A204.1 (cell line): ENCODE measurements at regions not wholly inside any gene's neighbourhood (a gene's known extent, or its start where the extent isn't known, plus 50 kb on each side); places are given as distances from the start of the nearest gene placed in this dataset.

Source experiments
- FAIRE-seq: peaks from 2 replicates; lab custom pipeline; 2012; peaks lifted over from hg19 to GRCh38; lab: Jason Lieb, UNC

DNA sequence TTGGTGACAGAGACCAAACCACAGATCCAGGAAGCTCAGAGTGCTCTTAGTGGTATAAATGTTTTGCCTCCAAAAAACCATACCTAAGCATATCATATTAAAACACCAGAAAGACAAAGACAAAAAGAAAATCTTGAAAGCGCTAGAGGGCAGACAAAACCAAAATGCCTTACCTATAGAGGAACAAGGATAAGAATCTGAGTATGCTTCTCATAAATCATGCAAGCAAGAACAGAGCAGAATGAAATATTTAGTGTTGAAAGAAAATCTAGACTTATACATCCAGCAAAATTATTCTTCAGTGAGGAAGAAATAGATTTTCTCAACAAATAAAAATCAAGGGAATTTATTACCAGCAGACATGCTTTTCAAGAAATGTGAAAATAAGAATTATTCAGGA, 941.0 kb upstream of the INTU start:
- FAIRE-seq = no peak

DNA sequence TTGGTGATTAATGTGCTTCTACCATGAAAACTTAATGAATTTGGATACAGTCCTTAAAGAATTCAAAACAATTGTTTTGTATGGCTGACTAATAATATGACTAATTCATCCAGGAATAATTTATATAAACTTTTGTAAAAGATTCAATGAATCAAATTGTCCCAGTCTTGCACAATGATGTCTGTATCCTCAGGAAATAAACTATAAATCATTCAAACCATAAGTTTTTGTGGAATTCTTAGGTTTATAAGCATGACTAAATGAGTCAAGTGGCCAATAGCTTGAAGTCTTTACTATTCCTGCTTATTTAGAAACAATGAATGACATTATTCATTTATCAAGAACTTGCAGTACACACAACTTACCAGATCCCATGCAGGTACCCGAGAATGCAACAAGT, 935.0 kb upstream of the INTU start:
- FAIRE-seq = no peak

DNA sequence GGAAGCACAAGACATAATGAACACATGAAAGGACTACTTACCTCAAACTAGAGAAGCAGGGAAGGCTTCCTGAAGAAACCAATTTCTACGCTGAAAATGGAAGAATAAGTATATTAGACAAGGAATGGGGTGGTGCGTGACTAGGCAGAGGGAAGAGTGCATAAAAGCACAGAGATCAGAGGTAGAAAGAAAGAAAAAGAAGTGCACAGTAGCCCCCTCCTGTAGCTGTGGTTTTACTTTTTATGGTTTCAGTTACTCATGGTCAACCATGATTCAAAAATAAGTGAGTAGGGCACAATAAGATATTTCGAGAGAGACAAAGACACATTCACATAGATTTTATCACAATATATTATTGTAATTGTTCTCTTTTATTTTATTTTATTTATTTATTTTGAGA, 934.5 kb upstream of the INTU start:
- FAIRE-seq = no peak

DNA sequence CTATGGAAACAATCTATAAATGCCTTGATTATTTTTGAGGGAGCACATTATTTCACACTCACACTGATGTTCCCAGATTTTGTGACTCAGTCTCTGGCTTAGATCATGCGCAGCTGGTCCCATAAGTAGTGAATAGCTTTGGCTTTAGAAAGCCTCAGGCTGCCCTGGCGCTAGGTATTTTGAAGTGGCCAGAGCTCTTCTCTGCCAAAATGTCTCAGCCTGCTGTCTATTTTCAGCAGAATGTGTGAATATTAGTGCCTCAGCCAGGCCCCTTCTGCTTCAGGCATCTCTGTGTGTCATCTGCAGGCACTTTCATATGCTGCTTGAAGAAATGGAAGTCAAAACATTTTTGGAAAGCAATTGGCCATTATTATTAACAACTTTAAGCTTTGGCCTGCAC, 931.0 kb upstream of the INTU start:
- no peak for FAIRE-seq

DNA sequence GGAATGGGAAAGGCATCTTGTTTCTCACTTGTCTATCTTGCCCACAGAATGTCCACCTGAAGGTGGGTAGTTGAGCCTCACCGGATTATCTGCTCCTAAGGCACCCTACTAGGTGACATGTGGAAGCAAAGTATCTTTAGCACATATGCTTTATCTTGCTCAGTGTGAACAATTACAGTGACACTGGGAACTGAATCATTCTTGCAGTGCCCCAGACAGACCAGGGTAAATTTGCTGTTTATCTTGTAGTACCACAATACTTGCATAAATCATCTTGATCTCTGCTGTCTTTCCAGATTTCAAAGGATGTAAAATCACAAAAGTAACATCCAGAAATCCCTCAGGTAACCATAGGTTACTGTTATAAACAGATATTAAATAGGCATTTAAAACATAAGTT, 930.0 kb upstream of the INTU start:
- FAIRE-seq = no peak

DNA sequence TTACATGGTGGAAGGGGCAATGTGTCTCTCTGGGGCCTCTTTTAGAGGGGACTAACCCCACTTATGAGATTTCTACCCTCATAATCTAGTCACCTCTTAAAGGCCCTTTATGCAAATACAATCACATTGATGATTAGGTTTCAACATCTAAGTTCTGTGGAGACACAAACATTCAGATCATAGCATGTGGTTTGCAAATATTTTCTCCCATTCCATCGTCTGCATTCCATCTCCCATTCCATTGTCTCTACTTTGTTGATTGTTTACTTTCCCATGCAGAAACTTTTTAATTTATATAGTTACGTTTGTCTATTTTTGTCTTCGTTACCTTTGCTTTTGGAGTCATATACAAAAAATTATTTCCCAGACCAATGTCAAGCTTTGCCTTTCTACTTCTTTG, 927.5 kb upstream of the INTU start:
- FAIRE-seq = no peak

DNA sequence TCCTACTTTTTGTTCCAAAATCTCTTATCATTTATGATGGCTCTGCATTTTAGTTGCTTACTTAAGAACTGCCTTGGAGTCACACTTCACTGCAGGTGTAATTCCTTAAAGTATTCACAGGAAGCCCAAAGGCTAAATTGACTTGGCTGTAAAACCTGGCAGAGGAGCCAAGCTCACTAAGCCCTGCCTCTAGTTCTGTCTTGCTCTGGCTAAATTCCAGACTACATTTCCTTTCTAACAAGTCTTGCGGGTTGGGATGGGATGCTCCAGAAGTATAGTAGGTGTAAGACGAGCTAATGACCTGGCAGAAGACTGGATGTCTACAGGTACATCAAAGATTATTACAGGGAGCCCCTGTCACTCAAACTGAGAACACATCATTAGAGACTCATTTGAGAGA, 924.0 kb upstream of the INTU start:
- no peak for FAIRE-seq

DNA sequence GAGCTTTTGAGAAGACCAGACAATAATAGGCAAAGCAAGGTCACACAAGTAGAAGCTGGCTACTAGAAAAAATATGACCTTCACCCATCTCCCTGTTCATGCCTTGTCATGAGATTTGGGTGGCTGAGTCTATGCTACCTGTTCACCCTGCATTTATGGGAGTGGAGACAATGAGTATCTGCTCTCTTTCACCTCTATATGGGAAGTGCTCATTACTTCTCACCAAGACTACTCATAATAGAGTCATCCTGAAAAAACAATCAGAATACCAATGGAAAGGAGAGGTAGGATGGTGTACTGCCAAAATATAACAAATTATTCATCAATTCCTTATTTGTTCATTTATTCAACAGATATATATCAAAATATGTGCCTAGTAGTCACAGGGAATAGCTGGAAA, 921.8 kb upstream of the INTU start:
- FAIRE-seq = no peak

DNA sequence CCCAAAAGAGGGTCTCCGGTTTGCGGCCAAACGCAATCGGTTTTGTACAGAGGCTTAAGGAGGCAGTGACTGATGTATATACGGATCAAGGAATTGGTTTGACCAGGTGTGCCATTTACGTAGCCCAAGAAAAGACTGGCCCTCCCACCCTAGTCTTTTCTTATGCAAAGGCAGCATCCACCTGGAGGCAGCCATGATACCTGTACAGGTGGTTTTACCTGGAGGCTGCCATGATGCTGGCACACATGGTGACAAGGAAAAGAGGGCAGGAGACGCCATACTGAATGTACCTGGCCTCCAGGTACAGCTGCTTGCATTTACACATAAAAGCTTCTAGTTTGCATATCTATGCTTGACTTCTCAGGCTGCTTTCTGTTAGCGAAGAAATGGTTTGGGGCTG, 917.7 kb upstream of the INTU start:
- no peak for FAIRE-seq

DNA sequence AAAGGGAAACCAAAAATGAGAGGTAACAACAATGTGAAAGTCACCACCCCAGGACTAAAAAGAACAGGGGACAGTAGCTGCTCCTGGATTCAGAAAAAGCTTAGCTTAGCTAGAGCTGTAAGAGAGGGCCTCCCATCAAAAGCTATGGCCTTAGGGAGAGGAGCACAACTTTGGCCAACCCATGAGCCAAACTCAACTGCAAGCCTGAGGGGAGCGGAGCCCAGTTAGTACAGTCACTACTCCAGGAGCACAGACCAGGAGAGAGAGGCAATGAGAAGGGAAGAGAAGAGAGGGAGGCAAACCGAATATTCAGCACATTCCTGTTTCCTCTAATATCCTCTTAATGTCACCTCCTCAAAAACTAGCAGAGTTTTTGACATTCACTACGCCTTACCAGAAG, 917.1 kb upstream of the INTU start:
- FAIRE-seq = no peak

DNA sequence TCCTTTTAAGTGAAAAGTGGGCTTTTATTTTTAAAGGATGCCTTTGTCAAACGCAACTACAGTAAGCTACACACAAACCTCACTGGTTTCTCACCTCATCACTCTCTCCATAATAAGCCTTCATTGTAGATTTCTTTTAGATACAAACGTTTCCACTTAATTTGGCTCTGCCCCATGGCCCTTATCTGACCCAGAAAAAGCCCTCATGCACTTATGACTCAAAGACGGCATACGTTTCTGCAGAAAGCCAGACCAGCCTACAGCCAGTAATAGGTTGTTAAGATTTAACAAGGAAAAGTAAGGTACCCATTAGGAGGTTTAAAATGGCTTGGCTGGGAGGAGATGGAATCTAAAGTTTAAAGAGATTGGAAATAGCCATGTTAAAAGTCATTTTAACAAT, 914.6 kb upstream of the INTU start:
- no peak for FAIRE-seq

DNA sequence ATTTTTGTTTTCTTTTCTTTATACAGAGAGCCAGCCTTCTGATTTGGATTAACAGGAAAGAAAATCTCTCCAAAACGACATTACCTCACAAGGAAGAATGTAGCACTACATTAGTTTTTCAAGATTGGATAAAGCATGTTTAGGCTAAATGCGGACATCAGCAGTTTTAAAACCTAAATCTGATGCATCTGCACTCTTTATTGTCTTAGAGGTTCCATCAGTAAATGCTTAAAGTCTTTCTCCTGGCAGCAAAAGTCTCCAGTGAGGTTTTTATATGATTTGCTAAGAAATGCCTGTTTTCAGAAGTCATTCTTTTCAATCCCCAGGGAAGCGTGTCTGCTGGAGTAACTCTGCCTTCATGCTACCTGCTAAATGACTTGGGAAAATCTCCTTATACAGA, 912.9 kb upstream of the INTU start:
- FAIRE-seq = no peak

DNA sequence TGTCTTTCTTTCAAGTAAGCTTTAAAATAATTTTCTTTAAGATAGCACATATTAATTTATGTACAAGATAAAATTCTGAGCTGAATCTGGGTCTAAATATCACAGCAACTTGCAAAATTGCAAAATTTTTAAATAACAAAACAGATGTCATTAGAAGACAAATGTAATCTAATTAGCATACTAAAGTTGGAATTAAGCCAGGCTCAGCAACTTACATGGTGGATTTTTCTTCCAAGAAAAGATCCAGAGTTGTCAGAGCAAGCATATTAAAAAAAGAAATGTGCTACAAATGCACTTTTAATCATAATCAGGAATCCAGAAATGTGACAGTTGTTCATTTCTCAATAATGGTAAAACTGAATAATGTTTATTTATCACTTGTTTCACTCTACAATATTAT, 906.9 kb upstream of the INTU start:
- no peak for FAIRE-seq

DNA sequence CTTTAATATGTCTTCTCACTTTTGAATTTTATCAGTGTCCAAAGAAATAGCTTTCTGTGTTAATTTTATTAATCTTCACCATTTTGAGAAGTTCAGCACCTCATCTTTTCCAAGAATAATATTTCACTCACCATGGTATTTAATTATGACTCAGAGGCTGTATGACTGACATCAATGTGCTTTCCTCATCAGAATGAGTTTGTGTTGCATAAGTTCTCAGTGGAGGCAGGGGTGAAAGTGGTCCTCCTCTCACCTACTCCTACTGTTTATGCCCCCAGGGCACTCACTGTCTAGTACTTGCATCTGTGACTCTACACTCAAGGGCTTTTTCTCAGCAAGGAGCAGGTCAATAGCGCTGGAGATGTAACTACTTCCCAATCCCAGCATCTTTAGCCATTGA, 905.3 kb upstream of the INTU start:
- no peak for FAIRE-seq

DNA sequence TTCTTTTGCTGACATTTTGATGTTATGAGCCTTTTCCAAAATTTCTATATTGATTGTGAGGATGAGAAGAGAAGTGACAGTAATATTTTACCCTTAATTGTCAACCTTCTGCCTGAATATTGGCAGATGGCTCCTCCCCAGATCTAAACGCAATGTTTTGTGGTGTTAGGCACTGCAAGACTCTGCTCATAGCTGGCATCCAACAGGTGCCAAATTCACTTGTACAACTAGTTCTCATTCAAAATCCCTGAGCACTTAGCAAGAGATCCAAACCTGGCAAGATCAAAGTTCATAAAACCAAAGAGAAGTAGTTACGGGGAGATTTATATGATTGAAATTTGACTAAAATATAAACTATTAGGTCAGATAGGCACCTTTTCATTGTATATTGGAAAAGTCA, 901.7 kb upstream of the INTU start:
- FAIRE-seq = no peak

DNA sequence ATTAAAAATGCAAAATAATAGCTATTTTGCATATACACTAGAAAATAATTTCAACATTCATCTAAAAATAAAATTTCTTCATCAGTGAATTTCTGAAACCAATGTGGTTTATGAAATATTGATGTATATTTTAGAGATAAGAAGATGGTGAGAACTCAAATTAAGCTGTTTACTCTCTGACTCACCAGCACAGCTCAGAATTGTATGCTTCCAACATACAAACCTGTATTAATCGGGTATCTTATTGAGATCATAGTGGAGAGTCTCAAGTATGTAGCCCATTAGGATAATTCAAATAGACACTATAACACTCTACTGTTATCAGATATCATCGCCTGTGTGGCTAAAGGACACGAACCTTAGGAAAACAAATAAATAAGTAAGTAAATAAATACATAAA, 899.5 kb upstream of the INTU start:
- FAIRE-seq = no peak

DNA sequence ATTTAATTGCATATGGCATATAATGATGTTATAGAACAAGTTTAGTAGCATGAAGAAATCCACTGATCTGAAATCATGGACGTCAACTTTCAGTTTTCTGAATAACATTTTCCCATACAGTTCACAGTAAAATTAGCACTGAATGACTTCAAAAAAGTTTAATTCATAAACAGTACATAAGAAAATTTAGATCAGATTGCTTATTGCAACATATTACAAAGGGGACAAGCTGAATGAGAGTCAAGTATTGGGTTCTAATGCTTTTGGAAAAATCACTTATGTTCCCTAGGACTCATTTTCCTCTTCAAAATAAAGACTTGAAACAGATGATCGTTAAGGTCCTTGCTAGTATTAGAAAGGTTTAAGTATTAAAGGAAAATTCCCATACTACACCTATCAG, 898.3 kb upstream of the INTU start:
- FAIRE-seq = no peak

DNA sequence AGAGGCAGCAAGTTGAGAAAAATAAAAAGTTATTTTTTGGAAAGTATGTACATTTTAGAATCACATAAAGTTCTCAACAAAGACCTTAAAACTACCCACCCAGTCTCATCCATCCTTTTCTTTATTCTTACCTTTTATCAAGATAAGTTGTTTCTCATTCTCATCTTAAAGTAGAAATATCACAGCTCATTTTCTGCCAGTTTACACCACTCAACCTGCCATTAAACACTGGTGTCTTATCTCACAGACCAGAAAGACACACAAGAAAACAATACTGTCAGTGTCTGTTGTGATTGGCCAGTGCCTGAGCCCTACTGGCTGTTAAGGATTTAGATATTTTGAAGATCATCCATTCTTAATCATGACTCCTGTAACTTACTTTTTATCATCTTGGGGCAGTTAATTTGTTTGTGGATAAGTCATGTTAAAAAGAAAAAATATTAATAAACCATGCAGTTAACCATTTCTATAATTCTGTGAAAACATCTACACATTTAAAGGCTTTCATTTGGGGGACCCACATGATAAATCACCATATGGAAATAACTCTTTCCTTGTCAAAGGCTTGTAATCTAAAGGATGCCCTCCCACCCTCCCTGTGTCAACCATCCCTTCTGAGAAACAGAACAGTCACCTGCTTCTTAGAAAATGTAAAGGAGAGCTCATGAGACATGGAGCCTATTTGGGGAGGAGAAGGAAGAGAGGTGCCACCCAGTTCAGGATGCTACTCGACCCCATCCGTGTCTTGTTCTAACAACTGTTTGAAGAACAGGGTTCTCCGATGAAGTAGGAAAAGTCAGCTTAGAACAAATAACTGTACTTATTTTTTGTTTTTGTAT, 897.2 kb upstream of the INTU start:
- no peak for FAIRE-seq

DNA sequence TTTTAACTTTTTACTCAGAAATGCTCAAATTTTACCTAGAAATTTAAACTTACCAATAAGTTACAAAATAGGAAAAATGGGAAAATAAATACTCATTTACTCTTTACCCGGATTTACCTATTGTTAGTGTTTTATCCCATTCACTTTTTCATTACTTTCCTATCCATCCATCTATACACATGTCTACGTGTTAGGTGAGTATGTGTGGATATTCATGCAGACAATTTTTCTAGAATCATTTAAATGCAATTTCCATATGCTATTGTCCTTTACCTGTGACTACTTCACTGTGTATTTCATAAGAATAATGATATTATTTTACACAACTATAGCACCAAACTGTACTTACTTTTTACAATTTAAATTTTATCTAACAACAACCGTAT, 896.6 kb upstream of the INTU start:
- FAIRE-seq = no peak

DNA sequence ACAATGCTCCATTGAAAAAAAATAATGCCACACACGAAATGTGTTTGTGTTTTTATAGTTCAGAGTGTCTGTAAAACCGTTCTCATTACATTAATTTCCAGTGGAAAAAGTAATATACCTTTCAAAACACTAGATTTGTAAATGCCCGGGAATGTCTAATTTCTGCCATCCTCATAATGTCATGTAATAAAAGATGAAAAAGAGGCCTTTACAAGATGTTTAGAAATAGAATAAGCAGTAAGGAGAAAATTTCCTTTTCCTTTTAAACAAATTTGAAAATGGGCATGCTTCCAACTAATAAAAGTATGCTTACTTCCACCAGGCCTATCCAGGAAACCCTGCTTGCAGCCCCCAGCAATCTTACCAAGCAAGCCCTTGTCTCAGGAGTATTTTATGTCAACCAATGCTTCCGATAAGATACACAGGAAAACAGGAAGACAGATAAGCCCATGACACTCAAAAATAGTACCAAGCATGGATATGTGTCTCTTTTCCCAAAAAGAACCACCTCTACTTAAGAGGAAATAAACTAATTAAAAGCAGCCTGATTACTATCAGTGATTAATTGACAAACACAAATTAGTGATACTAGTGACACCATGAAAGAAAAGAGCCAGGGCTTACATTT, 894.7 kb upstream of the INTU start:
- FAIRE-seq = no peak

DNA sequence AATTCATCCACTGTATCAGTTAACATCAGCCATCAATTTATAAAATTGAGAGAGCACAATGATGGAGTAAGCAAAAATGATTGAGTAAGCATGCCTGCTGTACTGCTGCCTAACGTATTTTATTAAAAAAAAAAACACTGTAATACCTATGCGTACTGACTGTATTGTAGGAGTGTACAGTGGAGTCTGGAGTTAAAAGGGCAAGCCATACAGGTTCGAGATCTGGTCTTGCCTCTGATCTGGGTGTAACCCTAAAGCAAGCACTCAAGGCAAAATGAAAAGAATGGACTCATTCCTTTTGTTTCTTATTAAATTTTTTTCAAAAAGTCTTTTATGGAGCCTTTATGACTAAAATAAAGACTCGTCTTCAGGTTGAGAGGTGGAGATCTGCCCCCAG, 894.2 kb upstream of the INTU start:
- FAIRE-seq = no peak

DNA sequence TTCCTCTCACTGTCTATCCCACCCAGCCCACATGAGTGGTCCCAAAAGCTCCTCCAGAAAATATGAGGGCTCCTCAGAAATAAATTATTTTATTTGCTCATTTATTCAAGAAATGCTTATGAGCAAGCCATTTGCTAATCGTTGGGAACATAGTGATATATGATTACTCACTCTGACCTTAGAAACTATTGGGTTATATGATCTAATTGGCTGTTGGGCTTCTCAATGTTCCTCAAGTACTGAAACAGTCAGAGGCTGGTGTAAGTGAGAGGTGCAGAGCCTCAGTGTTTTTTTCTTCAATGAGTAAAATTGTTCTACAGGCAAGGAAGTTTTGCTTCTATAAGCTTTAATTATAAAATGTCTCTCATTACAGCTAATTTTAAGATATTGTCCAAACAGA, 893.8 kb upstream of the INTU start:
- no peak for FAIRE-seq

DNA sequence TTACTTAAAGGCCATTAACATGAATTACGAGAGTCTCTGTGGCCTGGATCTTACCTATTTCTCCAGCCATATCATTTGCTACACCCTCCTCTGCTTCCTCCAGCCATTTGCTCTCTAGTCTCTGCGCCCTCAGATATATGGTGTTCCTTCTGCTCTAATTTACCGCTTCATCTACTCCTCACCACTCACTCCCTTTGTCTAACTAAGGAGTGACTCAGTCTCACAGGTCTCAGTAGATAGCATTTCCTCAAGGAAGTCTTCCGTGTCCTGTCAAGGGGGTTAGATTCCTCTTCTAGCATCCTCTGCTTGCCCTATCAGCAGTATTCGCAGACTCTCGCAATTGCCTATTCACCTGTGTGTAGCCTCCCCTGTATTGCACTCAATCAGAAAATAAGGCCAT, 892.1 kb upstream of the INTU start:
- FAIRE-seq = no peak

DNA sequence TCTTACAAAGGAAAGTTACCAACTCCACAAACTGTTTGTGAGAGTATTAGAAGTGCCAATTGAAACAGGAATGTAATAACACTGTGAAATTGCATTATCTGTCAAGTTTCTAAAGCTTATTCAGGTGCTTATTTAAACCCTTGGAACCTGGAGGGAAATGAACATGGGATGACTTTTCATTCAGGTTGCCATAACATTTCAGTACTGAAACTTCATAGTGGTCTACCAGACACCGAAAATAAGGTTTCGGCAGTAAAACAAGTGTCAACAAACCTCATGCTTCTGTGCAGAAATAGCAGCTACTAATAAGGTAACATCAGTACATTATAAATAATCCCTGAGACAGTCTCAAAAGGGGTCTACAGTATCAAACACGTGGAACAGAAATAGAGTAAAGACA, 890.7 kb upstream of the INTU start:
- no peak for FAIRE-seq
